ENCODE measurements at regions not wholly inside any gene's neighbourhood (a gene's known extent, or its start where the extent isn't known, plus 50 kb on each side); places are given as distances from the start of the nearest gene placed in this dataset.

DNA sequence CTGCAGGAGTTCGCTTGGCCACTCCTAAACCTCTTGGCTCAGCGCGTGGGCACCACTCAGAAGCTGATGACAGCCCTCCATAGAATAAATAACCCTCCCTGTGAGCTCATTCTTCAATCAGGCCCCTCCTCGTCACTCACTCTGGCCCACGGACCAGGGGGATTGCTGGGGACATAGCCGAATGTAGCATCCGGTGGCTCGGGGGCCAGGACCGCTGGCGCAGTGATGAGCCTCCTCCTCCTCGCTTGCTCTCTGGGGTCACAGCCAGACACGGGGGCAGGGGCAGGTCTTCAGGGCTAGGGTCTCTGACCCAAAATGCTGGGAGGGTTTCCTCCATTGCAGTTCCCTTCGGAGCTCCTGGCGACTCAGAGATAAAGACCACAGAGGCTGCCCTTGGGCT, 79.9 kb downstream of the TFAP2C start:
- Histone ChIP-seq H4K20me1 (ENCODE audit: control insufficient read depth, insufficient read depth) (no peaks in the 10 kb centered on the region), H3K79me2 (ENCODE audit: control insufficient read depth, insufficient read depth, low read length) (no peaks in the 10 kb centered on the region), H3K9ac (ENCODE audit: control insufficient read depth, insufficient read depth, low read length) (no peak overlapping the region), H3K4me2 (ENCODE audit: control insufficient read depth, insufficient read depth) (no peak overlapping the region), H3K4me1 (ENCODE audit: control insufficient read depth, insufficient read depth, low read length) (no peaks in the 10 kb centered on the region), H2AFZ (ENCODE audit: control insufficient read depth, low read depth, low read length) (no peak overlapping the region), H3K9me3 (replicated peaks; ENCODE audit: control insufficient read depth, insufficient read depth, low read length) (no peaks in the 10 kb centered on the region), H3K27me3 (replicated peaks in 1 of 2; ENCODE audit: control insufficient read depth in 2 of 2, insufficient read depth in 2 of 2, low read length in 1 of 2) (no peaks in the 10 kb centered on the region; a peak in 1 of 4 replicates), H3K36me3 (ENCODE audit: control insufficient read depth in 2 of 2, insufficient read depth in 2 of 2, low read length in 1 of 2) (no peaks in the 10 kb centered on the region), H3K4me3 (no peak overlapping the region), H3K27ac (ENCODE audit: control insufficient read depth, insufficient read depth) (no peak overlapping the region)
- ATAC-seq, result no peak
- no peak for FAIRE-seq
- in situ Hi-C loops (cut with MboI), result no loop called here
- ChIA-PET RAD21 (ENCODE audit: unreplicated experiment) (no interaction called here), CTCF (no interaction called here), POLR2A (no interaction called here), SMC1A (ENCODE audit: uncharacterized antibody, unreplicated experiment) (no interaction called here)
- TF ChIP-seq, protein P1, sequence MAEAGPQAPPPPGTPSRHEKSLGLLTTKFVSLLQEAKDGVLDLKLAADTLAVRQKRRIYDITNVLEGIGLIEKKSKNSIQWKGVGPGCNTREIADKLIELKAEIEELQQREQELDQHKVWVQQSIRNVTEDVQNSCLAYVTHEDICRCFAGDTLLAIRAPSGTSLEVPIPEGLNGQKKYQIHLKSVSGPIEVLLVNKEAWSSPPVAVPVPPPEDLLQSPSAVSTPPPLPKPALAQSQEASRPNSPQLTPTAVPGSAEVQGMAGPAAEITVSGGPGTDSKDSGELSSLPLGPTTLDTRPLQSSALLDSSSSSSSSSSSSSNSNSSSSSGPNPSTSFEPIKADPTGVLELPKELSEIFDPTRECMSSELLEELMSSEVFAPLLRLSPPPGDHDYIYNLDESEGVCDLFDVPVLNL (IDR thresholded peaks at IDR 0.05; ENCODE audit: low read depth, low read length), result no peak
- TF ChIP-seq TAF1 (IDR thresholded peaks at IDR 0.05; ENCODE audit: borderline replicate concordance, low read depth, low read length), result no peak
- TF ChIP-seq CBX3 (IDR thresholded peaks at IDR 0.05; ENCODE audit: borderline replicate concordance, low read depth), result no peak
- no peak for TF ChIP-seq PAX8 (IDR thresholded peaks at IDR 0.05)
- no peak for TF ChIP-seq ZSCAN29 (IDR thresholded peaks at IDR 0.05)
- TF ChIP-seq EGR1 (IDR thresholded peaks at IDR 0.05; ENCODE audit: borderline replicate concordance in 1 of 2, low read depth in 2 of 2, low read length in 2 of 2), result no peak
- TF ChIP-seq BMI1 (IDR thresholded peaks at IDR 0.05; ENCODE audit: borderline replicate concordance), result no peak
- TF ChIP-seq DPF2 (IDR thresholded peaks at IDR 0.05), result no peak
- TF ChIP-seq SMAD5 (IDR thresholded peaks at IDR 0.05; ENCODE audit: low read depth), result no peak
- TF ChIP-seq, protein P2, sequence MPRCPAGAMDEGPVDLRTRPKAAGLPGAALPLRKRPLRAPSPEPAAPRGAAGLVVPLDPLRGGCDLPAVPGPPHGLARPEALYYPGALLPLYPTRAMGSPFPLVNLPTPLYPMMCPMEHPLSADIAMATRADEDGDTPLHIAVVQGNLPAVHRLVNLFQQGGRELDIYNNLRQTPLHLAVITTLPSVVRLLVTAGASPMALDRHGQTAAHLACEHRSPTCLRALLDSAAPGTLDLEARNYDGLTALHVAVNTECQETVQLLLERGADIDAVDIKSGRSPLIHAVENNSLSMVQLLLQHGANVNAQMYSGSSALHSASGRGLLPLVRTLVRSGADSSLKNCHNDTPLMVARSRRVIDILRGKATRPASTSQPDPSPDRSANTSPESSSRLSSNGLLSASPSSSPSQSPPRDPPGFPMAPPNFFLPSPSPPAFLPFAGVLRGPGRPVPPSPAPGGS (IDR thresholded peaks at IDR 0.05; ENCODE audit: borderline replicate concordance, insufficient read depth, low read depth, low read length, poor library complexity, severe bottlenecking), result no peak
- TF ChIP-seq MYC (IDR thresholded peaks at IDR 0.05; ENCODE audit: insufficient read depth, insufficient read length, insufficient replicate concordance, low read length, severe bottlenecking), result no peak
- TF ChIP-seq, protein P3, sequence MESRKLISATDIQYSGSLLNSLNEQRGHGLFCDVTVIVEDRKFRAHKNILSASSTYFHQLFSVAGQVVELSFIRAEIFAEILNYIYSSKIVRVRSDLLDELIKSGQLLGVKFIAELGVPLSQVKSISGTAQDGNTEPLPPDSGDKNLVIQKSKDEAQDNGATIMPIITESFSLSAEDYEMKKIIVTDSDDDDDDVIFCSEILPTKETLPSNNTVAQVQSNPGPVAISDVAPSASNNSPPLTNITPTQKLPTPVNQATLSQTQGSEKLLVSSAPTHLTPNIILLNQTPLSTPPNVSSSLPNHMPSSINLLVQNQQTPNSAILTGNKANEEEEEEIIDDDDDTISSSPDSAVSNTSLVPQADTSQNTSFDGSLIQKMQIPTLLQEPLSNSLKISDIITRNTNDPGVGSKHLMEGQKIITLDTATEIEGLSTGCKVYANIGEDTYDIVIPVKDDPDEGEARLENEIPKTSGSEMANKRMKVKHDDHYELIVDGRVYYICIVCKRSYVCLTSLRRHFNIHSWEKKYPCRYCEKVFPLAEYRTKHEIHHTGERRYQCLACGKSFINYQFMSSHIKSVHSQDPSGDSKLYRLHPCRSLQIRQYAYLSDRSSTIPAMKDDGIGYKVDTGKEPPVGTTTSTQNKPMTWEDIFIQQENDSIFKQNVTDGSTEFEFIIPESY (IDR thresholded peaks at IDR 0.05), result no peak
- no peak for TF ChIP-seq EP300 (IDR thresholded peaks at IDR 0.05; ENCODE audit: borderline replicate concordance in 1 of 2, control insufficient read depth in 1 of 2, low read depth in 2 of 2, low read length in 2 of 2)
- TF ChIP-seq HDGF (IDR thresholded peaks at IDR 0.05), result no peak
- TF ChIP-seq SIX5 (IDR thresholded peaks at IDR 0.05; ENCODE audit: low read depth, low read length, severe bottlenecking), result no peak
- TF ChIP-seq NFXL1 (IDR thresholded peaks at IDR 0.05; ENCODE audit: borderline replicate concordance), result no peak
- no peak for TF ChIP-seq KDM1A (IDR thresholded peaks at IDR 0.05; ENCODE audit: borderline replicate concordance)
- no peak for TF ChIP-seq ZNF274 (IDR thresholded peaks at IDR 0.05; ENCODE audit: insufficient read depth, insufficient read length)
- no peak for TF ChIP-seq JUND (IDR thresholded peaks at IDR 0.05; ENCODE audit: low read depth, low read length)
- no peak for TF ChIP-seq MTA3 (IDR thresholded peaks at IDR 0.05; ENCODE audit: borderline replicate concordance, low read length)
- intact Hi-C loops (cut with micrococcal nuclease; ENCODE audit: unreplicated experiment), result no loop called here
- WGBS (ENCODE audit: insufficient coverage, insufficient replicate concordance, low lambda C conversion rate, missing lambda C conversion rate), result 29% methylated on average over 11 of the region's 14 CpGs
- DNase-seq (ENCODE audit: low read depth, low spot score), result no peak
- no TSS peak for BruUV-seq (replicated peaks)
